Neutrophil (primary cell): ENCODE measurements at regions not wholly inside any gene's neighbourhood (a gene's known extent, or its start where the extent isn't known, plus 50 kb on each side); places are given as distances from the start of the nearest gene placed in this dataset.

Source experiments
- H3K27ac ChIP-seq: fragments of 200-600 bp; sonication (generic); 2 replicates; pipeline ENCODE4 v1.5.1; 2016; ENCODE audit warnings: mild to moderate bottlenecking, moderate library complexity
- H3K27me3 ChIP-seq: fragments of 200-600 bp; sonication (generic); 2 replicates; pipeline ENCODE4 v1.6.0; 2016; ENCODE audit warnings: mild to moderate bottlenecking
- H3K36me3 ChIP-seq: fragments of 200-600 bp; sonication (generic); 2 replicates; pipeline ENCODE4 v1.5.1; 2017
- H3K4me1 ChIP-seq, 2 experiments: fragments of 200-600 bp in 1 of 2; sonication (generic) in 1 of 2; 1 replicate in 1 of 2; 2 replicates in 1 of 2; pipeline versions ENCODE4 v1.5.1 to v1.6.1; 2013 to 2016; ENCODE audit warnings: low read depth in 1 of 2, low read length in 1 of 2, mild to moderate bottlenecking in 1 of 2, moderate library complexity in 1 of 2; ENCODE audit not compliant: control insufficient read depth in 1 of 2, insufficient read depth in 1 of 2
- H3K4me3 ChIP-seq, 2 experiments: fragments of 200-600 bp in 1 of 2; sonication (generic) in 1 of 2; 1 replicate in 1 of 2; 2 replicates in 1 of 2; pipeline ENCODE4 v1.5.1; 2013 to 2016; ENCODE audit warnings: low read depth in 1 of 2, low read length in 1 of 2, mild to moderate bottlenecking in 1 of 2, moderate library complexity in 1 of 2
- H3K9me3 ChIP-seq: fragments of 200-600 bp; sonication (generic); 2 replicates; pipeline ENCODE4 v1.5.1; 2016
- CTCF ChIP-seq: fragments of 200-600 bp; sonication (generic); IDR thresholded peaks from 2 replicates; pipeline ENCODE4 v1.5.1; 2016; ENCODE audit warnings: antibody characterized with exemption

- no peak overlapping the region for H3K27ac ChIP-seq
- H3K27me3 ChIP-seq = peaks cover 12% of the 10 kb centered on the region
- H3K4me3 ChIP-seq = no peak overlapping the region
- TF ChIP-seq CTCF = no peak
- H3K4me1 ChIP-seq = no peaks in the 10 kb centered on the region
- H3K36me3 ChIP-seq = no peaks in the 10 kb centered on the region
- no peaks in the 10 kb centered on the region for H3K9me3 ChIP-seq
These were observed 116.7 kb upstream of the AGAP1 start for GRCh38 chr2:235377176-235377575.

DNA sequence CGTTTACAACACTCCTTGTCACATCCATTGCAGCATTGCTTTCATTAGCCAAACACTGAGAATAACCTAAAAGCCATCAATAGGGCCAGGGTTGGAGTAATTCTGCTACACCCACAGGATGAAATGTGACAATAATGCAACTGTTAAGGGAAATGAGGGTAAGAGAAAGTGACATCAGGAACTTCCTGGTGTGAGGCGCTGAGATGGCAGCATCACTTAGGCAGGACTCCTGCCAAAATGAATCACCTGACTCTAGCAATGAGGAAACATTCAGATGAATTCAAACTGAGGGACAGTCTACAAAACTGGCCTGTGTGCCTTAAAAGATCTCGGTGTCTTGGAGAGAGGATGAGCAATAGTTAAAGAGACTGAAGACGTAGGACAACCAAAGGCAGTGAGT is 115.6 kb upstream of the AGAP1 start:
- Histone ChIP-seq H3K27ac (no peak overlapping the region), H3K27me3 (peaks cover 10% of the 10 kb centered on the region), H3K36me3 (no peaks in the 10 kb centered on the region), H3K4me1 (no peaks in the 10 kb centered on the region), H3K9me3 (no peaks in the 10 kb centered on the region), H3K4me3 (no peak overlapping the region)
- TF ChIP-seq CTCF = no peak

- no peak overlapping the region for H3K4me3 ChIP-seq
- no peak for TF ChIP-seq CTCF
- no peaks in the 10 kb centered on the region for H3K36me3 ChIP-seq
- peaks cover 9% of the 10 kb centered on the region for H3K27me3 ChIP-seq
- H3K9me3 ChIP-seq = no peaks in the 10 kb centered on the region
- H3K27ac ChIP-seq = no peak overlapping the region
- no peaks in the 10 kb centered on the region for H3K4me1 ChIP-seq
These were observed 114.9 kb upstream of the AGAP1 start for GRCh38 chr2:235378944-235379343.

- H3K9me3 ChIP-seq = no peaks in the 10 kb centered on the region
- no peak for TF ChIP-seq CTCF
- H3K36me3 ChIP-seq = no peaks in the 10 kb centered on the region
- no peak overlapping the region for H3K27ac ChIP-seq
- H3K27me3 ChIP-seq = peaks cover 9% of the 10 kb centered on the region
- H3K4me1 ChIP-seq = no peaks in the 10 kb centered on the region
- H3K4me3 ChIP-seq = no peak overlapping the region
These were observed 112.5 kb upstream of the AGAP1 start for GRCh38 chr2:235381261-235381912.

GRCh38 chr2:235382179-235382578 is 111.7 kb upstream of the AGAP1 start:
- H3K27me3 ChIP-seq = peaks cover 9% of the 10 kb centered on the region
- no peaks in the 10 kb centered on the region for H3K36me3 ChIP-seq
- no peak overlapping the region for H3K27ac ChIP-seq
- H3K9me3 ChIP-seq = no peaks in the 10 kb centered on the region
- no peaks in the 10 kb centered on the region for H3K4me1 ChIP-seq
- H3K4me3 ChIP-seq = no peak overlapping the region
- no peak for TF ChIP-seq CTCF
